ENCODE measurements at regions not wholly inside any gene's neighbourhood (a gene's known extent, or its start where the extent isn't known, plus 50 kb on each side); places are given as distances from the start of the nearest gene placed in this dataset.

- H2AFZ ChIP-seq (ENCODE audit: control insufficient read depth, low read length) = no peak overlapping the region
- no peaks in the 10 kb centered on the region for H3K9me1 ChIP-seq (ENCODE audit: control insufficient read depth, extremely low read depth, insufficient read depth, low read length)
- no peaks in the 10 kb centered on the region for H3K27me3 ChIP-seq (ENCODE audit: control insufficient read depth, extremely low read depth, insufficient read depth, low read length)
- no peak overlapping the region for H3K4me2 ChIP-seq (ENCODE audit: control insufficient read depth, extremely low read depth, insufficient read depth, low read depth, low read length)
- H4K20me1 ChIP-seq (ENCODE audit: control insufficient read depth, extremely low read depth, insufficient read depth, low read length) = no peaks in the 10 kb centered on the region
- dilution Hi-C loops (cut with MboI; ENCODE audit: extremely low pct_ligation_motif_present, low sequenced_read_pairs) = no loop called here
- TF ChIP-seq EZH2 (IDR thresholded peaks at IDR 0.05; ENCODE audit: low read length) = no peak
- no peak for TF ChIP-seq CTCF (optimal IDR thresholded peaks at IDR 0.05 in 1 of 3, IDR thresholded peaks at IDR 0.05 in 1 of 3, conservative IDR thresholded peaks at IDR 0.05 in 1 of 3; ENCODE audit: extremely low read depth in 1 of 3, insufficient read depth in 2 of 3, low read length in 3 of 3)
- no peak overlapping the region for H3K4me3 ChIP-seq (ENCODE audit: control insufficient read depth in 2 of 3, extremely low read depth in 1 of 3, insufficient read depth in 2 of 3, low read depth in 1 of 3, low read length in 3 of 3)
- no peaks in the 10 kb centered on the region for H3K79me2 ChIP-seq (ENCODE audit: control insufficient read depth, insufficient read depth, low read length)
- no peak overlapping the region for H3K9ac ChIP-seq (ENCODE audit: control insufficient read depth, extremely low read depth, insufficient read depth, low read length)
- DNase-seq (ENCODE audit: low read depth, low spot score) (no peak), FAIRE-seq (no peak)
- H3K4me1 ChIP-seq (ENCODE audit: control insufficient read depth, extremely low read depth, insufficient read depth, low read length) = no peaks in the 10 kb centered on the region
- no peaks in the 10 kb centered on the region for H3K36me3 ChIP-seq (ENCODE audit: control insufficient read depth in 2 of 2, extremely low read depth in 1 of 2, insufficient read depth in 2 of 2, low read length in 2 of 2)
- peaks cover 5% of the 10 kb centered on the region for H3K9me3 ChIP-seq (ENCODE audit: control insufficient read depth, low read depth, low read length)
- no peak overlapping the region for H3K27ac ChIP-seq (ENCODE audit: control insufficient read depth, insufficient read depth, low read length)
Observed at GRCh38 chr12:88793096-88793495, 212.8 kb upstream of the KITLG start.

GRCh38 chr12:88790231-88790630 is 210.0 kb upstream of the KITLG start:
- TF ChIP-seq EZH2 (IDR thresholded peaks at IDR 0.05; ENCODE audit: low read length) = no peak
- no peak for TF ChIP-seq CTCF (optimal IDR thresholded peaks at IDR 0.05 in 1 of 3, IDR thresholded peaks at IDR 0.05 in 1 of 3, conservative IDR thresholded peaks at IDR 0.05 in 1 of 3; ENCODE audit: extremely low read depth in 1 of 3, insufficient read depth in 2 of 3, low read length in 3 of 3)
- Histone ChIP-seq H2AFZ (ENCODE audit: control insufficient read depth, low read length) (no peak overlapping the region), H4K20me1 (ENCODE audit: control insufficient read depth, extremely low read depth, insufficient read depth, low read length) (no peaks in the 10 kb centered on the region), H3K36me3 (ENCODE audit: control insufficient read depth in 2 of 2, extremely low read depth in 1 of 2, insufficient read depth in 2 of 2, low read length in 2 of 2) (no peaks in the 10 kb centered on the region), H3K27me3 (ENCODE audit: control insufficient read depth, extremely low read depth, insufficient read depth, low read length) (no peaks in the 10 kb centered on the region), H3K9me1 (ENCODE audit: control insufficient read depth, extremely low read depth, insufficient read depth, low read length) (no peaks in the 10 kb centered on the region), H3K4me1 (ENCODE audit: control insufficient read depth, extremely low read depth, insufficient read depth, low read length) (no peaks in the 10 kb centered on the region), H3K4me2 (ENCODE audit: control insufficient read depth, extremely low read depth, insufficient read depth, low read depth, low read length) (no peak overlapping the region), H3K9ac (ENCODE audit: control insufficient read depth, extremely low read depth, insufficient read depth, low read length) (no peak overlapping the region), H3K9me3 (ENCODE audit: control insufficient read depth, low read depth, low read length) (peaks cover 5% of the 10 kb centered on the region), H3K79me2 (ENCODE audit: control insufficient read depth, insufficient read depth, low read length) (no peaks in the 10 kb centered on the region), H3K4me3 (ENCODE audit: control insufficient read depth in 2 of 3, extremely low read depth in 1 of 3, insufficient read depth in 2 of 3, low read depth in 1 of 3, low read length in 3 of 3) (no peak overlapping the region), H3K27ac (ENCODE audit: control insufficient read depth, insufficient read depth, low read length) (no peak overlapping the region)
- dilution Hi-C loops (cut with MboI; ENCODE audit: extremely low pct_ligation_motif_present, low sequenced_read_pairs) = no loop called here
- no peak for FAIRE-seq
- DNase-seq (ENCODE audit: low read depth, low spot score) = no peak
